Spinal cord (tissue), 9 donors: ENCODE measurements at regions not wholly inside any gene's neighbourhood (a gene's known extent, or its start where the extent isn't known, plus 50 kb on each side); places are given as distances from the start of the nearest gene placed in this dataset.

ENCODE experiments used
- DNase-seq, 6 donors: peaks; one replicate each; pipeline versions ENCODE4 v3.0.0 to v3.0.0-alpha.2; 2013 to 2015; ENCODE audit warnings: low spot score in 6 of 6, low read depth in 4 of 6
- H3K27ac ChIP-seq: one replicate; pipeline ENCODE4 v1.5.1; 2013; ENCODE audit warnings: low read depth, low read length, control low read depth
- H3K27me3 ChIP-seq: one replicate; pipeline ENCODE4 v1.6.1; 2013; ENCODE audit warnings: low read length; ENCODE audit not compliant: control insufficient read depth, insufficient read depth
- H3K36me3 ChIP-seq: one replicate; pipeline ENCODE4 v1.6.1; 2013; ENCODE audit warnings: low read length; ENCODE audit not compliant: control insufficient read depth, insufficient read depth
- H3K4me1 ChIP-seq: one replicate; pipeline ENCODE4 v1.6.1; 2013; ENCODE audit warnings: low read length; ENCODE audit not compliant: control insufficient read depth, insufficient read depth
- H3K4me3 ChIP-seq: one replicate; pipeline ENCODE4 v1.5.1; 2013; ENCODE audit warnings: low read depth, low read length, control low read depth
- H3K9me3 ChIP-seq: one replicate; pipeline ENCODE4 v1.6.1; 2013; ENCODE audit warnings: low read length; ENCODE audit not compliant: control insufficient read depth, insufficient read depth
- WGBS: methylation state at CpG from one replicate; pipeline ENCODE4 v1.1.5; 2013; ENCODE audit warnings: missing lambda C conversion rate; ENCODE audit not compliant: insufficient coverage; 5-methylcytosine and 5-hydroxymethylcytosine counted together
- donor health status: healthy.

GRCh38 chr1:217238945-217239344 lies 391.9 kb downstream of the GPATCH2 start:
- H3K4me1 ChIP-seq, result no peaks in the 10 kb centered on the region
- H3K27me3 ChIP-seq, result no peaks in the 10 kb centered on the region
- H3K36me3 ChIP-seq, result no peaks in the 10 kb centered on the region
- H3K4me3 ChIP-seq, result no peak overlapping the region
- H3K9me3 ChIP-seq, result no peaks in the 10 kb centered on the region
- no peak for DNase-seq
- no peak overlapping the region for H3K27ac ChIP-seq

- no peaks in the 10 kb centered on the region for H3K36me3 ChIP-seq
- no peak overlapping the region for H3K27ac ChIP-seq
- no peaks in the 10 kb centered on the region for H3K9me3 ChIP-seq
- H3K27me3 ChIP-seq, result no peaks in the 10 kb centered on the region
- WGBS, result no CpG with 5 or more reads among the region's 2 CpGs
- H3K4me1 ChIP-seq, result no peaks in the 10 kb centered on the region
- H3K4me3 ChIP-seq, result no peak overlapping the region
- DNase-seq, result peak in 1 of 6 donors; percentile 1
Measured at GRCh38 chr1:217230412-217230811, 400.5 kb downstream of the GPATCH2 start.

- H3K9me3 ChIP-seq, result no peaks in the 10 kb centered on the region
- H3K36me3 ChIP-seq, result no peaks in the 10 kb centered on the region
- no peak overlapping the region for H3K4me3 ChIP-seq
- no peaks in the 10 kb centered on the region for H3K4me1 ChIP-seq
- no peak overlapping the region for H3K27ac ChIP-seq
- no peaks in the 10 kb centered on the region for H3K27me3 ChIP-seq
- peak in 1 of 6 donors; percentile 9 for DNase-seq
- no CpG with 5 or more reads among the region's 5 CpGs for WGBS
Measured at GRCh38 chr1:217228689-217229088, 402.2 kb downstream of the GPATCH2 start.

- H3K36me3 ChIP-seq, result no peaks in the 10 kb centered on the region
- no peaks in the 10 kb centered on the region for H3K27me3 ChIP-seq
- no peak for DNase-seq
- no peaks in the 10 kb centered on the region for H3K9me3 ChIP-seq
- no peak overlapping the region for H3K27ac ChIP-seq
- H3K4me1 ChIP-seq, result no peaks in the 10 kb centered on the region
- WGBS, result no CpG with 5 or more reads among the region's 1 CpG
- no peak overlapping the region for H3K4me3 ChIP-seq
Measured at GRCh38 chr1:217224201-217224600, 406.7 kb downstream of the GPATCH2 start.

GRCh38 chr1:217214551-217214950 lies 416.3 kb downstream of the GPATCH2 start:
- H3K4me1 ChIP-seq, result no peaks in the 10 kb centered on the region
- DNase-seq, result no peak
- 72% methylated on average over 2 of the region's 3 CpGs for WGBS
- no peak overlapping the region for H3K27ac ChIP-seq
- H3K27me3 ChIP-seq, result no peaks in the 10 kb centered on the region
- no peaks in the 10 kb centered on the region for H3K36me3 ChIP-seq
- no peak overlapping the region for H3K4me3 ChIP-seq
- H3K9me3 ChIP-seq, result no peaks in the 10 kb centered on the region

GRCh38 chr1:217211486-217211885 lies 419.4 kb downstream of the GPATCH2 start:
- 32% methylated on average over 2 of the region's 3 CpGs for WGBS
- no peaks in the 10 kb centered on the region for H3K27me3 ChIP-seq
- no peak overlapping the region for H3K27ac ChIP-seq
- no peak for DNase-seq
- H3K4me3 ChIP-seq, result no peak overlapping the region
- H3K9me3 ChIP-seq, result no peaks in the 10 kb centered on the region
- H3K4me1 ChIP-seq, result no peaks in the 10 kb centered on the region
- no peaks in the 10 kb centered on the region for H3K36me3 ChIP-seq

GRCh38 chr1:217205578-217205977 lies 425.3 kb downstream of the GPATCH2 start:
- H3K4me3 ChIP-seq, result no peak overlapping the region
- H3K27me3 ChIP-seq, result no peaks in the 10 kb centered on the region
- H3K4me1 ChIP-seq, result no peaks in the 10 kb centered on the region
- no peaks in the 10 kb centered on the region for H3K36me3 ChIP-seq
- no peak overlapping the region for H3K27ac ChIP-seq
- no peak for DNase-seq
- WGBS, result 94% methylated on average over 4 of the region's 4 CpGs
- peaks cover 4% of the 10 kb centered on the region for H3K9me3 ChIP-seq

GRCh38 chr1:217196616-217197015 lies 434.3 kb downstream of the GPATCH2 start:
- Histone ChIP-seq H3K36me3 (no peaks in the 10 kb centered on the region), H3K27ac (no peak overlapping the region), H3K27me3 (no peaks in the 10 kb centered on the region), H3K4me3 (no peak overlapping the region), H3K4me1 (no peaks in the 10 kb centered on the region), H3K9me3 (no peaks in the 10 kb centered on the region)
- DNase-seq, result no peak
- WGBS, result no CpG with 5 or more reads among the region's 1 CpG

- no peak overlapping the region for H3K4me3 ChIP-seq
- no peaks in the 10 kb centered on the region for H3K4me1 ChIP-seq
- no peaks in the 10 kb centered on the region for H3K9me3 ChIP-seq
- no peaks in the 10 kb centered on the region for H3K36me3 ChIP-seq
- DNase-seq, result no peak
- H3K27ac ChIP-seq, result no peak overlapping the region
- no peaks in the 10 kb centered on the region for H3K27me3 ChIP-seq
- no CpG with 5 or more reads among the region's 3 CpGs for WGBS
Measured at GRCh38 chr1:217193151-217193550, 437.7 kb downstream of the GPATCH2 start.

- 100% methylated on average over 1 of the region's 2 CpGs for WGBS
- DNase-seq, result no peak
Measured at GRCh38 chr1:217191441-217191840, 439.4 kb downstream of the GPATCH2 start.

More at GRCh38 chr1:217191441-217191840, 439.4 kb downstream of the GPATCH2 start:
- no peaks in the 10 kb centered on the region for H3K4me1 ChIP-seq
- H3K4me3 ChIP-seq, result no peak overlapping the region
- H3K27ac ChIP-seq, result no peak overlapping the region
- H3K27me3 ChIP-seq, result no peaks in the 10 kb centered on the region
- no peaks in the 10 kb centered on the region for H3K9me3 ChIP-seq
- H3K36me3 ChIP-seq, result no peaks in the 10 kb centered on the region
